Neutrophil (primary cell): ENCODE measurements at regions not wholly inside any gene's neighbourhood (a gene's known extent, or its start where the extent isn't known, plus 50 kb on each side); places are given as distances from the start of the nearest gene placed in this dataset.

Experiments used
- H3K27ac ChIP-seq: fragments of 200-600 bp; sonication (generic); 2 replicates; pipeline ENCODE4 v1.5.1; 2016; ENCODE audit warnings: mild to moderate bottlenecking, moderate library complexity
- H3K27me3 ChIP-seq: fragments of 200-600 bp; sonication (generic); 2 replicates; pipeline ENCODE4 v1.6.0; 2016; ENCODE audit warnings: mild to moderate bottlenecking
- H3K36me3 ChIP-seq: fragments of 200-600 bp; sonication (generic); 2 replicates; pipeline ENCODE4 v1.5.1; 2017
- H3K4me1 ChIP-seq, 2 experiments: fragments of 200-600 bp in 1 of 2; sonication (generic) in 1 of 2; 1 replicate in 1 of 2; 2 replicates in 1 of 2; pipeline versions ENCODE4 v1.5.1 to v1.6.1; 2013 to 2016; ENCODE audit warnings: low read depth in 1 of 2, low read length in 1 of 2, mild to moderate bottlenecking in 1 of 2, moderate library complexity in 1 of 2; ENCODE audit not compliant: control insufficient read depth in 1 of 2, insufficient read depth in 1 of 2
- H3K4me3 ChIP-seq, 2 experiments: fragments of 200-600 bp in 1 of 2; sonication (generic) in 1 of 2; 1 replicate in 1 of 2; 2 replicates in 1 of 2; pipeline ENCODE4 v1.5.1; 2013 to 2016; ENCODE audit warnings: low read depth in 1 of 2, low read length in 1 of 2, mild to moderate bottlenecking in 1 of 2, moderate library complexity in 1 of 2
- H3K9me3 ChIP-seq: fragments of 200-600 bp; sonication (generic); 2 replicates; pipeline ENCODE4 v1.5.1; 2016
- TF ChIP-seq, protein P1 (sequence below): fragments of 200-600 bp; sonication (generic); IDR thresholded peaks from 2 replicates; pipeline ENCODE4 v1.5.1; 2016; ENCODE audit warnings: antibody characterized with exemption

DNA sequence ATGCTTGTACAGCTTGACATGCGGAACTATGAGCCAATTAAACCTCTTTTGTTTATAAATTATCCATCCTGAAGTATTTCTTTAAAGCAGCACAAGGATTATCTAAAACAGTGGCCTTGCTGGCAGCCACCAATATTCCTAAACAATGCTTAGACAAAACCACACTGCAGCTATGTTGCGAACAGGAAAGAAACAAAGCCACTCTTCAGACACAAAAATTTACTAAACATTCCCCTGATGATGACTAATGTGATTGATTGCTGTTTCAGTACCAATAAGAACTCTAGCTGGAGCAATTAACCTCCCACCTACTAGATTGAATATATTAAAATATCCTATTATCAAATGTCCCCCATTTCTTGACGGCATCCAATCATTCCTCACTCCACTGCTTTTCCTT lies 325.8 kb upstream of the REG3G start:
- TF ChIP-seq, protein P1, sequence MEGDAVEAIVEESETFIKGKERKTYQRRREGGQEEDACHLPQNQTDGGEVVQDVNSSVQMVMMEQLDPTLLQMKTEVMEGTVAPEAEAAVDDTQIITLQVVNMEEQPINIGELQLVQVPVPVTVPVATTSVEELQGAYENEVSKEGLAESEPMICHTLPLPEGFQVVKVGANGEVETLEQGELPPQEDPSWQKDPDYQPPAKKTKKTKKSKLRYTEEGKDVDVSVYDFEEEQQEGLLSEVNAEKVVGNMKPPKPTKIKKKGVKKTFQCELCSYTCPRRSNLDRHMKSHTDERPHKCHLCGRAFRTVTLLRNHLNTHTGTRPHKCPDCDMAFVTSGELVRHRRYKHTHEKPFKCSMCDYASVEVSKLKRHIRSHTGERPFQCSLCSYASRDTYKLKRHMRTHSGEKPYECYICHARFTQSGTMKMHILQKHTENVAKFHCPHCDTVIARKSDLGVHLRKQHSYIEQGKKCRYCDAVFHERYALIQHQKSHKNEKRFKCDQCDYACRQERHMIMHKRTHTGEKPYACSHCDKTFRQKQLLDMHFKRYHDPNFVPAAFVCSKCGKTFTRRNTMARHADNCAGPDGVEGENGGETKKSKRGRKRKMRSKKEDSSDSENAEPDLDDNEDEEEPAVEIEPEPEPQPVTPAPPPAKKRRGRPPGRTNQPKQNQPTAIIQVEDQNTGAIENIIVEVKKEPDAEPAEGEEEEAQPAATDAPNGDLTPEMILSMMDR: no peak
- no peaks in the 10 kb centered on the region for H3K4me1 ChIP-seq
- no peaks in the 10 kb centered on the region for H3K27me3 ChIP-seq
- no peak overlapping the region for H3K27ac ChIP-seq
- no peaks in the 10 kb centered on the region for H3K9me3 ChIP-seq
- H3K36me3 ChIP-seq: no peaks in the 10 kb centered on the region
- no peak overlapping the region for H3K4me3 ChIP-seq

DNA sequence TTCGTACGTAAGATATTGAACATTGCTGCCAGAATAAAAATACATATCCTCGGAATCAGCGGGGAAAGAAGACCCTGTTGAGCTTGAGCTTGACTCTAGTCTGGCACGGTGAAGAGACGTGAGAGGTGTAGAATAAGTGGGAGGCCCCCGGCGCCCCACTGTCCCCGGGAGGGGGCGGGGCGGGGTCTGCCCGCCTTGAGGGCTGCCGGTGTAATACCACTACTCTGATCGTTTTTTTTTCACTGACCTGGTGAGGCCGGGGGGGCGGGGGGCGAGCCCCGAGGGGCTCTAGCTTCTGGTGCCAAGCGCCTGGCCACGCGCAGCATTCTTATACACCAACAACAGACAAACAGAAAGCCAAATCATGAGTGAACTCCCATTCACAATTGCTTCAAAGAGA lies 324.0 kb upstream of the REG3G start:
- H3K36me3 ChIP-seq: no peaks in the 10 kb centered on the region

DNA sequence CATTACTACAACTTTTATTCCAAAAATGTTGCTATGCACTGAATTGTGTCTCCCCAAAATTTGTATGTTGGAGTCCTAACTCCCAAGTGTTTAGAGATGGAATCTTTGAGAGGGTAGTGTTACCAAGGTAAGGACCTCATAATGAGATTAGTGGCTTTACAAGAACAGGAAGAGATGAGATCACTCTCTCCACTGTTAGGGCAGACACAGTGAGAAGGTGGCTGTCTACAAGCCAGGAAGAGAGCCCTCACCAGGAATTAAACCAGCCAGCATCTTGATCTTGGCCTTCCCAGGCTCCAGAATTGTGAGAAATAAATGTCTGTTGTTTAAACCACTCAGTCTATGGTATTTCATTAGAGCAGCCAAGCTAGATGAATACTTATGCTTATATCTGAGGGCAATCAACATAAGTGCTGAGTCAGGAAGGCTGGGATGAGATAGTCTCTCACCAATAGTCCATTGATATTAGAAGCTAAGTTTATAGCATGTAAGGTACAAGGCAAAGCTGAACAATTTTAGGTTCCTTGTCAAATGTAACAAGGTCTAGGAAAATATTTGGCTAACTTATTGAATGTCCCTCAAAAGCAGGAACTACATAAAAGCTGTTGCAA lies 317.6 kb upstream of the REG3G start:
- TF ChIP-seq, protein P1: no peak
- no peak overlapping the region for H3K27ac ChIP-seq
- H3K36me3 ChIP-seq: no peaks in the 10 kb centered on the region
- H3K9me3 ChIP-seq: no peaks in the 10 kb centered on the region
- H3K4me1 ChIP-seq: no peaks in the 10 kb centered on the region
- no peaks in the 10 kb centered on the region for H3K27me3 ChIP-seq
- H3K4me3 ChIP-seq: no peak overlapping the region

More for the DNA sequence above, 324.0 kb upstream of the REG3G start:
- Histone ChIP-seq H3K4me3 (no peak overlapping the region), H3K4me1 (no peaks in the 10 kb centered on the region), H3K9me3 (no peaks in the 10 kb centered on the region), H3K27me3 (no peaks in the 10 kb centered on the region), H3K27ac (no peak overlapping the region)
- TF ChIP-seq, protein P1: no peak

DNA sequence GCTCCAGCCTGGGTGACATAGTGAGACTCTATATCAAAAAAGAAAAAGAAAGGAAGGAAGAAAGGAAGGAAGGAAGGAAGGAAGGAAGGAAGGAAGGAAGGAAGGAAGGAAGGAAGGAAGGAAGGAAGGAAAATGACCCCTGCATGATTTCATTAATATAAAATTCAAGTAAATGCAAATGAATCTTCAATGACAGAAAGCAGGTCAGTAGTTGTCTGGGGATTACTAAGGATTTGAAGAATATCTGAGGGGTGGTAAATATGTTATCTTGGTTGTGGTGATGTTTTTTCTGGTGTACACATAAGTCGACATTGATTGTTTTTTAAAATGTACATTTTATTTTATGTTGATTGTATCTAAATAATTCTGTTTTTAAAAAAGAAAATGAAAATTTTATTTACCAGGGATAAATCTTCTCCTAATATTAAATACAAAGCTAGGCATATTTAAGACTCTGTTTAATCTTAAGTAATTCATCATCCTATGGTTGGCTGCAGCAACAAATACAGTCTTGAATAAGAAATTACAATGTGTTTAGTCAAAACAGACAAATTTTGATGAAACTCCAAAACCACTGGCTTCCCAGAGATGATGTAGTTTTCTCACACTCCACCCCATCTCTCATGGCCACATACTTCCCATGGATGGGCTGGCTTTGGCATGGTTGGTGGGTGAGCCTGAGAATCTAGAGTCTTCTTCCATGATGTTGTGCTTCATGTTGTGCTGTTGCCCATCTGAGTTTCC lies 314.7 kb upstream of the REG3G start:
- TF ChIP-seq, protein P1: no peak
- Histone ChIP-seq H3K4me3 (no peak overlapping the region), H3K36me3 (no peaks in the 10 kb centered on the region), H3K9me3 (no peaks in the 10 kb centered on the region), H3K27ac (no peak overlapping the region), H3K27me3 (no peaks in the 10 kb centered on the region), H3K4me1 (no peaks in the 10 kb centered on the region)

DNA sequence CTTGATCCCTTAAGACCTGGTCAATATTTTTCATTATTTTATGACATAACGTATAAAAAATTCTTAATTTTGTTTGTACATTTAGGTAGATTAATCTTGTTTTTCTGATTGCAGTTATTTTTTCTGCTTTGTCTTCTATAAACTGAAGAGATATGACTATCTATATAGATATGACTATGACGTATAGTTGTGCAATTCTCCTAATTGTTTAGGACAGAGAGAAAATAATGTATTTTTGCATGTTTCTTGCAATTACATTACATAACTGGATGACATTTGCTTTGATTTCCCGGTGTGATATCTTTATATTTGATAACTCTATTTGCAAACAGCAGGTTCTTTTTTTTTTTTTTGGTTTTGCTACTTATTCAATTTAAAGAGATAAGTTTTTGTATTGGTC lies 310.2 kb upstream of the REG3G start:
- Histone ChIP-seq H3K27me3 (no peaks in the 10 kb centered on the region), H3K36me3 (no peaks in the 10 kb centered on the region), H3K9me3 (no peaks in the 10 kb centered on the region), H3K27ac (no peak overlapping the region), H3K4me1 (no peaks in the 10 kb centered on the region), H3K4me3 (no peak overlapping the region)
- TF ChIP-seq, protein P1: no peak
